Rectal smooth muscle tissue (tissue), 1 donor: ENCODE measurements at regions not wholly inside any gene's neighbourhood (a gene's known extent, or its start where the extent isn't known, plus 50 kb on each side); places are given as distances from the start of the nearest gene placed in this dataset.

Source experiments
- H3K27ac ChIP-seq: one replicate; pipeline ENCODE4 v1.7.0; 2013; ENCODE audit warnings: low read depth, low read length, inconsistent platforms
- H3K27me3 ChIP-seq: one replicate; pipeline ENCODE4 v1.7.0; 2013; ENCODE audit warnings: low read length; ENCODE audit not compliant: control insufficient read depth, insufficient read depth
- H3K36me3 ChIP-seq: one replicate; pipeline ENCODE4 v1.7.0; 2013; ENCODE audit warnings: low read length; ENCODE audit not compliant: control insufficient read depth, insufficient read depth
- H3K4me1 ChIP-seq: one replicate; pipeline ENCODE4 v1.7.0; 2013; ENCODE audit warnings: low read length; ENCODE audit not compliant: control insufficient read depth, insufficient read depth
- H3K4me3 ChIP-seq: one replicate; pipeline ENCODE4 v1.7.0; 2013; ENCODE audit warnings: low read length
- H3K9ac ChIP-seq: one replicate; pipeline ENCODE4 v1.7.0; 2013; ENCODE audit warnings: low read length

GRCh38 chr4:19913650-19914049 is 338.1 kb upstream of the SLIT2 start:
- Histone ChIP-seq H3K27me3 (no peaks in the 10 kb centered on the region), H3K4me3 (no peak overlapping the region), H3K4me1 (no peaks in the 10 kb centered on the region), H3K36me3 (no peaks in the 10 kb centered on the region), H3K9ac (no peak overlapping the region), H3K27ac (no peak overlapping the region)

- H3K4me3 ChIP-seq = no peak overlapping the region
- H3K27ac ChIP-seq = no peak overlapping the region
- no peaks in the 10 kb centered on the region for H3K36me3 ChIP-seq
- no peaks in the 10 kb centered on the region for H3K4me1 ChIP-seq
- no peak overlapping the region for H3K9ac ChIP-seq
- no peaks in the 10 kb centered on the region for H3K27me3 ChIP-seq
These were observed 340.7 kb upstream of the SLIT2 start for GRCh38 chr4:19910861-19911525.

- Histone ChIP-seq H3K4me1 (no peaks in the 10 kb centered on the region), H3K27me3 (no peaks in the 10 kb centered on the region), H3K27ac (no peak overlapping the region), H3K9ac (no peak overlapping the region), H3K36me3 (no peaks in the 10 kb centered on the region), H3K4me3 (no peak overlapping the region)
These were observed 346.7 kb upstream of the SLIT2 start for GRCh38 chr4:19905024-19905423.

- Histone ChIP-seq H3K27me3 (no peaks in the 10 kb centered on the region), H3K4me3 (no peak overlapping the region), H3K4me1 (no peaks in the 10 kb centered on the region), H3K9ac (no peak overlapping the region), H3K36me3 (no peaks in the 10 kb centered on the region), H3K27ac (no peak overlapping the region)
These were observed 363.1 kb upstream of the SLIT2 start for GRCh38 chr4:19888587-19888986.

- H3K9ac ChIP-seq = no peak overlapping the region
- no peaks in the 10 kb centered on the region for H3K27me3 ChIP-seq
- no peaks in the 10 kb centered on the region for H3K36me3 ChIP-seq
- H3K27ac ChIP-seq = no peak overlapping the region
- no peaks in the 10 kb centered on the region for H3K4me1 ChIP-seq
- H3K4me3 ChIP-seq = no peak overlapping the region
These were observed 367.9 kb upstream of the SLIT2 start for GRCh38 chr4:19883841-19884240.

- Histone ChIP-seq H3K4me3 (no peak overlapping the region), H3K27me3 (no peaks in the 10 kb centered on the region), H3K27ac (no peak overlapping the region)
These were observed 371.5 kb upstream of the SLIT2 start for GRCh38 chr4:19880206-19880605.

GRCh38 chr4:19879330-19879729 is 372.4 kb upstream of the SLIT2 start:
- H3K36me3 ChIP-seq = no peaks in the 10 kb centered on the region
- H3K27ac ChIP-seq = no peak overlapping the region
- no peaks in the 10 kb centered on the region for H3K4me1 ChIP-seq
- no peak overlapping the region for H3K4me3 ChIP-seq
- H3K9ac ChIP-seq = no peak overlapping the region
- H3K27me3 ChIP-seq = no peaks in the 10 kb centered on the region

More at GRCh38 chr4:19880206-19880605, 371.5 kb upstream of the SLIT2 start:
- H3K9ac ChIP-seq = no peak overlapping the region
- H3K36me3 ChIP-seq = no peaks in the 10 kb centered on the region
- no peaks in the 10 kb centered on the region for H3K4me1 ChIP-seq

- Histone ChIP-seq H3K27me3 (no peaks in the 10 kb centered on the region), H3K27ac (no peak overlapping the region), H3K4me1 (no peaks in the 10 kb centered on the region), H3K4me3 (no peak overlapping the region), H3K9ac (no peak overlapping the region), H3K36me3 (no peaks in the 10 kb centered on the region)
These were observed 393.7 kb upstream of the SLIT2 start for GRCh38 chr4:19857991-19858390.

- Histone ChIP-seq H3K36me3 (no peaks in the 10 kb centered on the region), H3K4me1 (no peaks in the 10 kb centered on the region), H3K27ac (no peak overlapping the region), H3K4me3 (no peak overlapping the region), H3K27me3 (no peaks in the 10 kb centered on the region), H3K9ac (no peak overlapping the region)
These were observed 394.3 kb upstream of the SLIT2 start for GRCh38 chr4:19857380-19857779.

- Histone ChIP-seq H3K4me3 (no peak overlapping the region), H3K27me3 (no peaks in the 10 kb centered on the region), H3K27ac (no peak overlapping the region), H3K36me3 (no peaks in the 10 kb centered on the region), H3K9ac (no peak overlapping the region), H3K4me1 (no peaks in the 10 kb centered on the region)
These were observed 400.8 kb upstream of the SLIT2 start for GRCh38 chr4:19850909-19851308.

- Histone ChIP-seq H3K4me3 (no peak overlapping the region), H3K27ac (no peak overlapping the region), H3K4me1 (no peaks in the 10 kb centered on the region), H3K27me3 (no peaks in the 10 kb centered on the region), H3K36me3 (no peaks in the 10 kb centered on the region), H3K9ac (no peak overlapping the region)
These were observed 407.3 kb upstream of the SLIT2 start for GRCh38 chr4:19844446-19844845.

GRCh38 chr4:19842471-19842870 is 409.2 kb upstream of the SLIT2 start:
- Histone ChIP-seq H3K27me3 (no peaks in the 10 kb centered on the region), H3K36me3 (no peaks in the 10 kb centered on the region), H3K4me3 (no peak overlapping the region), H3K4me1 (no peaks in the 10 kb centered on the region), H3K27ac (no peak overlapping the region), H3K9ac (no peak overlapping the region)

GRCh38 chr4:19838858-19839257 is 412.8 kb upstream of the SLIT2 start:
- H3K27me3 ChIP-seq = no peaks in the 10 kb centered on the region
- H3K27ac ChIP-seq = no peak overlapping the region

More at GRCh38 chr4:19838858-19839257, 412.8 kb upstream of the SLIT2 start:
- no peaks in the 10 kb centered on the region for H3K36me3 ChIP-seq
- H3K4me3 ChIP-seq = no peak overlapping the region
- H3K9ac ChIP-seq = no peak overlapping the region
- H3K4me1 ChIP-seq = no peaks in the 10 kb centered on the region
